ENCODE measurements at regions not wholly inside any gene's neighbourhood (a gene's known extent, or its start where the extent isn't known, plus 50 kb on each side); places are given as distances from the start of the nearest gene placed in this dataset.

DNA sequence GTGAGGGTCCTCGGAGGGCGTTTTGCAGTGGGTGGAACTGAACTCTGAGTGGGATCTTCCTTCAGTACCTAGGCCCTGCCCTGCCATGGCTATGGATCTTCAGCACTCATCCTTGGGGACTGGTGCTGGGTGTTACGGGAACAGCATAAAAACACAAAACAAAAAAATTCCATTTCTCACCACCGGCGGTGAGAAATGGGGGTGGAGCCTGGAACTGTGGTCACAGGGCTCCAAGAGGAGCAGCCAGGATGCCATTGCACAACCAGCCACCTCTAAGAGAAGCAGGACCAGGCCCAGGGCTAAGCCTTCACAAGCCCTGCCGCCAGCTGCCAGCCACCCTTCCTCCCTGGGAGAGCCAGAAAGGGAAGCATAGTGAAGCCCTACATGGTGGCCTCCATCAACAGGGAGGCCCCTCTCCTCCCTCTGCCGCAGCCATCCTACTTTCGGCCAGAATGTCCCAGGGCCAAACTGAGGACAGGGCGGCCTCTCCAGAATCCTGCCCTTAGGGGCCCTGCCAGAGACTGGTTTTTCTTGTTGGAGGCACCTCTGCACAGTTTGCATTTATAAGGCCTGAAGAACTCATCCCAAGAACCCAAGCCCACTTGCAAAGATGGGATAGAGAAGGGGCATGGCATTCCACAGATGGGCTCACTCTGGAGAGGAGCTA lies 76.5 kb downstream of the VCPKMT start:
- Histone ChIP-seq H3K4me2 (ENCODE audit: low read length) (peak overlapping the region; percentile 58), H3K27ac (ENCODE audit: low read depth, low read length) (peak overlapping the region; percentile 75)
- H3K9me3 Mint-ChIP-seq (ENCODE audit: unreplicated experiment): peaks cover 3% of the 10 kb centered on the region

DNA sequence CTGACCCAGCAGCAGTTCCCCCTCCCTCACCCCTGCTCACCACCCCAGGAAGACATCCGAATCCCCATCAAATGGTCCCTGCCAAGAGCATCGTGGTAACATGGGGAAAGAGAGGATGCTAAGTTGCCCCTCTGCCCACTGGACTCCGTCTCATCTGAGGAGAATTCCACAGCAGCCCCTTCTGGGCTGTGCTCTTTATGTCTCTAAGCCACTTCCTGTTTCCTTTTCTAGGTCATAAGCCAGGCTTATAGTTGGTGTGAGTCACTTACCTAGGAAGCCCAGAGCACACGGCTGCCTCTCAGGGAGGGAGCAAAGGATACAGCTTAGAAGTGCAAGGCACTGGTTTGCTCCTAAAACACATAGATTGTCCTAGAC lies 76.0 kb downstream of the VCPKMT start:
- Mint-ChIP-seq H3K27ac (ENCODE audit: unreplicated experiment) (peak overlapping the region; percentile 91), H3K4me3 (ENCODE audit: unreplicated experiment) (no peak overlapping the region), H3K36me3 (ENCODE audit: low read depth, unreplicated experiment) (no peaks in the 10 kb centered on the region), H3K4me1 (ENCODE audit: low read depth, unreplicated experiment) (peaks cover 29% of the 10 kb centered on the region), H3K27me3 (ENCODE audit: low read depth, unreplicated experiment) (no peaks in the 10 kb centered on the region), H3K9me3 (ENCODE audit: unreplicated experiment) (peaks cover 6% of the 10 kb centered on the region)
- no peaks in the 10 kb centered on the region for H3K27me3 ChIP-seq (ENCODE audit: insufficient read depth, low read length)
- H3K9me3 ChIP-seq (ENCODE audit: insufficient read depth, low read depth, low read length): no peaks in the 10 kb centered on the region
- H3K4me1 ChIP-seq (ENCODE audit: insufficient read depth, low read length): peaks cover 47% of the 10 kb centered on the region
- H3K9ac ChIP-seq (ENCODE audit: low read length): peak overlapping the region; percentile 31
- no peak overlapping the region for H3K4me3 ChIP-seq (ENCODE audit: insufficient read depth, low read depth, low read length)
- H3K27ac ChIP-seq (ENCODE audit: low read depth, low read length): peak overlapping the region; percentile 75
- H3K4me2 ChIP-seq (ENCODE audit: low read length): peak overlapping the region; percentile 58
- DNase-seq (ENCODE audit: low read depth) (peak; percentile 77), FAIRE-seq (no peak)
- H3K36me3 ChIP-seq (ENCODE audit: insufficient read depth, low read length): no peaks in the 10 kb centered on the region
- peak overlapping the region; percentile 54 for H2AFZ ChIP-seq (ENCODE audit: low read depth, low read length)
- no peaks in the 10 kb centered on the region for H3K79me2 ChIP-seq (ENCODE audit: insufficient read depth, low read length)
- no peaks in the 10 kb centered on the region for H4K20me1 ChIP-seq (ENCODE audit: insufficient read depth, low read length)
- no peak for TF ChIP-seq EZH2 (IDR thresholded peaks at IDR 0.05; ENCODE audit: insufficient read depth, low read length)
- TF ChIP-seq, protein P1, sequence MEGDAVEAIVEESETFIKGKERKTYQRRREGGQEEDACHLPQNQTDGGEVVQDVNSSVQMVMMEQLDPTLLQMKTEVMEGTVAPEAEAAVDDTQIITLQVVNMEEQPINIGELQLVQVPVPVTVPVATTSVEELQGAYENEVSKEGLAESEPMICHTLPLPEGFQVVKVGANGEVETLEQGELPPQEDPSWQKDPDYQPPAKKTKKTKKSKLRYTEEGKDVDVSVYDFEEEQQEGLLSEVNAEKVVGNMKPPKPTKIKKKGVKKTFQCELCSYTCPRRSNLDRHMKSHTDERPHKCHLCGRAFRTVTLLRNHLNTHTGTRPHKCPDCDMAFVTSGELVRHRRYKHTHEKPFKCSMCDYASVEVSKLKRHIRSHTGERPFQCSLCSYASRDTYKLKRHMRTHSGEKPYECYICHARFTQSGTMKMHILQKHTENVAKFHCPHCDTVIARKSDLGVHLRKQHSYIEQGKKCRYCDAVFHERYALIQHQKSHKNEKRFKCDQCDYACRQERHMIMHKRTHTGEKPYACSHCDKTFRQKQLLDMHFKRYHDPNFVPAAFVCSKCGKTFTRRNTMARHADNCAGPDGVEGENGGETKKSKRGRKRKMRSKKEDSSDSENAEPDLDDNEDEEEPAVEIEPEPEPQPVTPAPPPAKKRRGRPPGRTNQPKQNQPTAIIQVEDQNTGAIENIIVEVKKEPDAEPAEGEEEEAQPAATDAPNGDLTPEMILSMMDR (IDR thresholded peaks at IDR 0.05; ENCODE audit: insufficient read depth, low read depth, low read length): no peak

More for the DNA sequence above, 76.5 kb downstream of the VCPKMT start:
- Histone ChIP-seq H3K9ac (ENCODE audit: low read length) (peak overlapping the region; percentile 35), H3K4me3 (ENCODE audit: insufficient read depth, low read depth, low read length) (no peak overlapping the region), H3K9me3 (ENCODE audit: insufficient read depth, low read depth, low read length) (no peaks in the 10 kb centered on the region), H3K27me3 (ENCODE audit: insufficient read depth, low read length) (no peaks in the 10 kb centered on the region), H3K36me3 (ENCODE audit: insufficient read depth, low read length) (no peaks in the 10 kb centered on the region), H4K20me1 (ENCODE audit: insufficient read depth, low read length) (no peaks in the 10 kb centered on the region), H3K4me1 (ENCODE audit: insufficient read depth, low read length) (peaks cover 43% of the 10 kb centered on the region), H2AFZ (ENCODE audit: low read depth, low read length) (peak overlapping the region; percentile 54), H3K79me2 (ENCODE audit: insufficient read depth, low read length) (no peaks in the 10 kb centered on the region)
- Mint-ChIP-seq H3K36me3 (ENCODE audit: low read depth, unreplicated experiment) (no peaks in the 10 kb centered on the region), H3K4me1 (ENCODE audit: low read depth, unreplicated experiment) (peaks cover 29% of the 10 kb centered on the region), H3K27me3 (ENCODE audit: low read depth, unreplicated experiment) (no peaks in the 10 kb centered on the region), H3K27ac (ENCODE audit: unreplicated experiment) (peak overlapping the region; percentile 91), H3K4me3 (ENCODE audit: unreplicated experiment) (no peak overlapping the region)
- DNase-seq (ENCODE audit: low read depth) (peak; percentile 57), FAIRE-seq (no peak)
- no peak for TF ChIP-seq EZH2 (IDR thresholded peaks at IDR 0.05; ENCODE audit: insufficient read depth, low read length)

DNA sequence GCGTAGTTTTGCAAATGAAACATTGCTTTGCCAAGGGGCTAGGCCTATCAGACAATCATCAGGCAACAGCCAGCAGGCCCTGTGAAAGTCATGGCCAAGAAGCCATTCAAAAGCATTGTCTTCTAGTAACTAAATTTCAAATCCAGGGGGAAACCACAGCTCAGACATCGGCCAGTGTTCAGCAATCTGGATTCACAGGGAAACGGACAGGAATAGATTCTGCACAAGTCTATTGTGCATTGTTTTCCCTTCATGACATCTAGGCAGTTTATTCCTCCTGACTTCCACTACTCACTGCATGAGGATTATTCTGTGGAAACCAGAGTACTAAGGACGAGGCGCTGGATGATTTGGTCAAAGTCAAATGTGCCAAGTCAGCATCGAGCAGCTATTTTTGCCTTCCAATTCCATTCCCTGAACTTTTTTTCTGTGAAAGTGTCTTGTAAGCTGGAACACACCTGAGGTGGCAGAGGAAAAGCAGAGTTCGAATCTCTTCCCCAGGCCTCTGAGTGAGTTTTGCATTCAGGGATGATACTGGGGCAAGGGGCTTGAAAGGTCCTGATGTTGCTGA lies 75.4 kb downstream of the VCPKMT start:
- FAIRE-seq: no peak
- H2AFZ ChIP-seq (ENCODE audit: low read depth, low read length): no peak overlapping the region
- TF ChIP-seq EZH2 (IDR thresholded peaks at IDR 0.05; ENCODE audit: insufficient read depth, low read length): no peak
- TF ChIP-seq, protein P1 (IDR thresholded peaks at IDR 0.05; ENCODE audit: insufficient read depth, low read depth, low read length): no peak

More for the DNA sequence above, 75.4 kb downstream of the VCPKMT start:
- peaks cover 7% of the 10 kb centered on the region for H3K9me3 Mint-ChIP-seq (ENCODE audit: unreplicated experiment)
- H3K36me3 Mint-ChIP-seq (ENCODE audit: low read depth, unreplicated experiment): no peaks in the 10 kb centered on the region
- H3K27me3 Mint-ChIP-seq (ENCODE audit: low read depth, unreplicated experiment): no peaks in the 10 kb centered on the region
- H3K4me1 ChIP-seq (ENCODE audit: insufficient read depth, low read length): peaks cover 50% of the 10 kb centered on the region
- no peaks in the 10 kb centered on the region for H3K79me2 ChIP-seq (ENCODE audit: insufficient read depth, low read length)
- peak overlapping the region; percentile 75 for H3K27ac ChIP-seq (ENCODE audit: low read depth, low read length)
- H3K4me2 ChIP-seq (ENCODE audit: low read length): peak overlapping the region; percentile 58
- H3K36me3 ChIP-seq (ENCODE audit: insufficient read depth, low read length): no peaks in the 10 kb centered on the region
- peak overlapping the region; percentile 91 for H3K27ac Mint-ChIP-seq (ENCODE audit: unreplicated experiment)
- H3K4me3 Mint-ChIP-seq (ENCODE audit: unreplicated experiment): no peak overlapping the region
- H3K27me3 ChIP-seq (ENCODE audit: insufficient read depth, low read length): no peaks in the 10 kb centered on the region
- H3K4me1 Mint-ChIP-seq (ENCODE audit: low read depth, unreplicated experiment): peaks cover 29% of the 10 kb centered on the region
- no peak for DNase-seq (ENCODE audit: low read depth)
- no peak overlapping the region for H3K9ac ChIP-seq (ENCODE audit: low read length)
- no peaks in the 10 kb centered on the region for H4K20me1 ChIP-seq (ENCODE audit: insufficient read depth, low read length)
- no peaks in the 10 kb centered on the region for H3K9me3 ChIP-seq (ENCODE audit: insufficient read depth, low read depth, low read length)
- no peak overlapping the region for H3K4me3 ChIP-seq (ENCODE audit: insufficient read depth, low read depth, low read length)

All from astrocyte (in vitro differentiated cells and primary cell).